Trophoblast cell (in vitro differentiated cells and primary cell): ENCODE measurements at regions not wholly inside any gene's neighbourhood (a gene's known extent, or its start where the extent isn't known, plus 50 kb on each side); places are given as distances from the start of the nearest gene placed in this dataset.

Experiments used
- DNase-seq, 2 donors: peaks; one replicate each; pipeline ENCODE4 v3.0.0-alpha.2; 2016
- H2AFZ ChIP-seq: 2 replicates; pipeline ENCODE4 v1.6.1; 2013; ENCODE audit warnings: low read length, moderate library complexity, mild to moderate bottlenecking; ENCODE audit not compliant: insufficient read depth, poor library complexity
- H2AK5ac ChIP-seq: 2 replicates; pipeline ENCODE4 v1.6.1; 2013; ENCODE audit warnings: mild to moderate bottlenecking, low read length
- H2BK120ac ChIP-seq: 2 replicates; pipeline ENCODE4 v1.6.1; 2013; ENCODE audit warnings: low read length, mild to moderate bottlenecking, moderate library complexity; ENCODE audit not compliant: insufficient read depth, poor library complexity
- H2BK12ac ChIP-seq: 2 replicates; pipeline ENCODE4 v1.6.1; 2013; ENCODE audit warnings: mild to moderate bottlenecking, low read length, moderate library complexity
- H2BK5ac ChIP-seq: 2 replicates; pipeline ENCODE4 v1.6.1; 2013; ENCODE audit warnings: low read length, low read depth, moderate library complexity, mild to moderate bottlenecking; ENCODE audit not compliant: poor library complexity
- H3K14ac ChIP-seq: 2 replicates; pipeline ENCODE4 v1.6.1; 2013; ENCODE audit warnings: mild to moderate bottlenecking, low read length
- H3K18ac ChIP-seq: 2 replicates; pipeline ENCODE4 v1.6.1; 2013; ENCODE audit warnings: mild to moderate bottlenecking, low read length
- H3K23ac ChIP-seq: 2 replicates; pipeline ENCODE4 v1.6.1; 2013; ENCODE audit warnings: low read length
- H3K27ac ChIP-seq: 2 replicates; pipeline ENCODE4 v1.5.1; 2013; ENCODE audit warnings: low read depth, mild to moderate bottlenecking, inconsistent platforms, low read length, moderate library complexity
- H3K27me3 ChIP-seq: 2 replicates; pipeline ENCODE4 v1.6.1; 2013; ENCODE audit warnings: inconsistent platforms, mild to moderate bottlenecking, low read length, moderate library complexity; ENCODE audit not compliant: insufficient read depth
- H3K36me3 ChIP-seq, 2 experiments: 1 replicate in 1 of 2; 2 replicates in 1 of 2; pipeline ENCODE4 v1.6.1; 2013; ENCODE audit warnings: low read length in 2 of 2, mild to moderate bottlenecking in 2 of 2, moderate library complexity in 1 of 2; ENCODE audit not compliant: insufficient read depth in 2 of 2, control insufficient read depth in 1 of 2
- H3K4ac ChIP-seq: 2 replicates; pipeline ENCODE4 v1.6.1; 2013; ENCODE audit warnings: low read depth, mild to moderate bottlenecking, low read length, moderate library complexity
- H3K4me1 ChIP-seq, 2 experiments: 1 replicate in 1 of 2; 2 replicates in 1 of 2; pipeline ENCODE4 v1.6.1; 2013; ENCODE audit warnings: low read length in 2 of 2, mild to moderate bottlenecking in 2 of 2, moderate library complexity in 1 of 2; ENCODE audit not compliant: insufficient read depth in 2 of 2, control insufficient read depth in 1 of 2
- H3K4me2 ChIP-seq: 2 replicates; pipeline ENCODE4 v1.6.1; 2013; ENCODE audit warnings: inconsistent platforms, mild to moderate bottlenecking, low read length, moderate library complexity
- H3K4me3 ChIP-seq: 2 replicates; pipeline ENCODE4 v1.5.1; 2013; ENCODE audit warnings: mild to moderate bottlenecking, low read depth, low read length, inconsistent platforms
- H3K79me1 ChIP-seq: one replicate; pipeline ENCODE4 v1.6.1; 2013; ENCODE audit warnings: low read length
- H3K79me2 ChIP-seq: 2 replicates; pipeline ENCODE4 v1.6.1; 2013; ENCODE audit warnings: low read length, mild to moderate bottlenecking; ENCODE audit not compliant: control insufficient read depth, insufficient read depth, poor library complexity
- H3K9ac ChIP-seq: 2 replicates; pipeline ENCODE4 v1.6.1; 2013; ENCODE audit warnings: mild to moderate bottlenecking, low read length
- H3K9me3 ChIP-seq: 2 replicates; pipeline ENCODE4 v1.6.1; 2013; ENCODE audit warnings: low read depth, mild to moderate bottlenecking, control low read depth, inconsistent platforms, low read length; ENCODE audit not compliant: insufficient read depth
- H4K12ac ChIP-seq: 2 replicates; pipeline ENCODE4 v1.6.1; 2013; ENCODE audit warnings: low read depth, mild to moderate bottlenecking, low read length, moderate library complexity
- H4K8ac ChIP-seq: 2 replicates; pipeline ENCODE4 v1.6.1; 2013; ENCODE audit warnings: low read depth, mild to moderate bottlenecking, low read length, moderate library complexity
- H4K91ac ChIP-seq: one replicate; pipeline ENCODE4 v1.6.1; 2013; ENCODE audit warnings: low read depth, mild to moderate bottlenecking, low read length, moderate library complexity
- WGBS: extraction: QIAGEN DNeasy Blood & Tissue Kit; methylation state at CpG from one replicate; pipeline ENCODE4 v1.1.7; 2013; ENCODE audit warnings: missing lambda C conversion rate; ENCODE audit not compliant: insufficient read length, insufficient coverage; ENCODE audit errors: extremely low coverage; 5-methylcytosine and 5-hydroxymethylcytosine counted together

DNA sequence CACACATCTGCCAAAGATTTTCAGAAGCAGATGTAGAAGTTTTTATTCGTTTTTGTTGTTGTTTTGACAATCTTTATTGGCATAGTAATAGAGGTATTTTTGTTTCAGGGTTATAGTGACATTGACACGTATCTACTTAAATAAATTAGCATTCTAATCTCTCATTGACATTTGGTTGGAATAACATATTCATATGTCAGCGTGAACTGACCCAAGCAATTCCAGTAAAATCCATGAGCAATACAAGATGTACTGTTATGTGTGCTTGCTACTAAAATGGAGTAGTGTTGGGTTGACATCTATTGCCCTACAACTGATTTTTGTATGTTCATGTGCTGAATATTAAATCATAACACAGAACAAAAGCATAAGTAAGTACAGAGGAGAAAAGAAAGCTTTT lies 284.4 kb upstream of the SMC2 start:
- Histone ChIP-seq H3K36me3 (no peaks in the 10 kb centered on the region), H3K27ac (no peak overlapping the region)
- no CpG with 5 or more reads among the region's 3 CpGs for WGBS

DNA sequence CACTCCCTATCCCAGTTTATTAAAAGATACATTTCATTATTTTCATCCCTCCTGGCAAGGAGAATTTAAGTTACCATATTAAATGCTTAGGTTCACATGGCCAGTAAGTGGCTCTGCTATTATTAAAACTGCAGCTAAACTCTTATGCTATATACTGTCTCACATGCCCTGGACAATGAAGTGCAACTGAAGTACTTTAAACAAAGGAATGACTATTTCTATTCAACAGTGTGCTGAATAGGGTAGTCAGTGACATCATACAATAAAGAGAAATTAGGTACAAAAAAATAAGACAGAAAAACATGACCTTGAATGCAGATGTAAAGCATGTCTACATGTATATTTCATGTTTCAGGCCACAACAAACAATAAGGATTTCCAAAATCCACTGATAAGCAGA lies 282.6 kb upstream of the SMC2 start:
- Histone ChIP-seq H2BK12ac (no peak overlapping the region), H3K18ac (no peak overlapping the region), H4K12ac (no peak overlapping the region), H2AK5ac (no peak overlapping the region), H3K79me1 (no peaks in the 10 kb centered on the region), H3K27me3 (no peaks in the 10 kb centered on the region), H3K14ac (no peak overlapping the region), H3K9ac (no peak overlapping the region), H4K91ac (no peak overlapping the region), H2BK5ac (no peak overlapping the region), H2AFZ (no peak overlapping the region), H2BK120ac (no peak overlapping the region), H3K4ac (no peak overlapping the region), H4K8ac (no peak overlapping the region), H3K36me3 (no peaks in the 10 kb centered on the region), H3K4me1 (no peaks in the 10 kb centered on the region), H3K9me3 (no peaks in the 10 kb centered on the region), H3K4me2 (no peak overlapping the region), H3K4me3 (no peak overlapping the region), H3K23ac (no peak overlapping the region), H3K27ac (no peak overlapping the region), H3K79me2 (no peaks in the 10 kb centered on the region)
- DNase-seq: no peak

More for the DNA sequence above, 284.4 kb upstream of the SMC2 start:
- H3K18ac ChIP-seq: no peak overlapping the region
- H3K4me2 ChIP-seq: no peak overlapping the region
- no peak overlapping the region for H3K4me3 ChIP-seq
- no peak overlapping the region for H4K91ac ChIP-seq
- no peak overlapping the region for H2AK5ac ChIP-seq
- no peak overlapping the region for H2BK120ac ChIP-seq
- H2BK5ac ChIP-seq: no peak overlapping the region
- H3K4me1 ChIP-seq: no peaks in the 10 kb centered on the region
- H3K9me3 ChIP-seq: no peaks in the 10 kb centered on the region
- H2BK12ac ChIP-seq: no peak overlapping the region
- no peak overlapping the region for H4K12ac ChIP-seq
- H3K79me2 ChIP-seq: no peaks in the 10 kb centered on the region
- H3K79me1 ChIP-seq: no peaks in the 10 kb centered on the region
- DNase-seq: no peak
- H2AFZ ChIP-seq: no peak overlapping the region
- no peak overlapping the region for H4K8ac ChIP-seq
- no peaks in the 10 kb centered on the region for H3K27me3 ChIP-seq
- no peak overlapping the region for H3K14ac ChIP-seq
- H3K23ac ChIP-seq: no peak overlapping the region
- no peak overlapping the region for H3K9ac ChIP-seq
- H3K4ac ChIP-seq: no peak overlapping the region

DNA sequence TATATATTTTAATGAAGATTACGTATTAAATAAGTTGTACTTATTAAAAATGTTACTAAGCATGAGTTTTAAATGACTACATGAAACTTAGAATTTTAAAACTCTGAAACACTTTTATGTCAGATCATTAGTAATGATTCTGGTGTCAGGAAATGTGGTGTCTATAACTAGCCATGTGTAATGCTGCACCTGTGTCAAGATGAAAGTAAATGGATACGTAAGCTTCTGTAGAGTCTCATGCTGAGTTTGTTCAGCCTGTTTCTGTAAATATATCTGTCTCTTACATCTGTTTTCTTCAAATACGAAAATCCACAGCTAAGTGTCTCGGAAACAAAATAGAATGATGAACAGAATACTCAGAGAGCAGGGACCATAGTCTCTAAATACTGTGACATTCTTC lies 278.0 kb upstream of the SMC2 start:
- H3K36me3 ChIP-seq: no peaks in the 10 kb centered on the region
- H3K18ac ChIP-seq: no peak overlapping the region
- no CpG with 5 or more reads among the region's 4 CpGs for WGBS
- no peak overlapping the region for H2BK5ac ChIP-seq
- no peak overlapping the region for H3K14ac ChIP-seq
- no peak overlapping the region for H3K4ac ChIP-seq
- no peak overlapping the region for H2BK12ac ChIP-seq
- H3K4me1 ChIP-seq: no peaks in the 10 kb centered on the region
- no peak overlapping the region for H4K12ac ChIP-seq
- no peak overlapping the region for H2AK5ac ChIP-seq
- no peak overlapping the region for H2BK120ac ChIP-seq
- DNase-seq: no peak
- no peak overlapping the region for H3K4me2 ChIP-seq
- H3K79me1 ChIP-seq: no peaks in the 10 kb centered on the region
- no peak overlapping the region for H3K23ac ChIP-seq
- H3K9ac ChIP-seq: no peak overlapping the region
- H4K91ac ChIP-seq: no peak overlapping the region
- H4K8ac ChIP-seq: no peak overlapping the region
- H3K4me3 ChIP-seq: no peak overlapping the region
- H3K9me3 ChIP-seq: no peaks in the 10 kb centered on the region
- H3K27me3 ChIP-seq: no peaks in the 10 kb centered on the region
- H3K79me2 ChIP-seq: no peaks in the 10 kb centered on the region
- H3K27ac ChIP-seq: no peak overlapping the region
- no peak overlapping the region for H2AFZ ChIP-seq

- no peak overlapping the region for H3K14ac ChIP-seq
- no CpG with 5 or more reads among the region's 1 CpG for WGBS
- no peak overlapping the region for H3K23ac ChIP-seq
- H3K79me2 ChIP-seq: no peaks in the 10 kb centered on the region
- H4K8ac ChIP-seq: no peak overlapping the region
- H3K9ac ChIP-seq: no peak overlapping the region
- no peak overlapping the region for H2BK12ac ChIP-seq
- H4K91ac ChIP-seq: no peak overlapping the region
- H3K4me3 ChIP-seq: no peak overlapping the region
- no peaks in the 10 kb centered on the region for H3K79me1 ChIP-seq
- no peak overlapping the region for H2BK120ac ChIP-seq
- DNase-seq: no peak
- no peaks in the 10 kb centered on the region for H3K36me3 ChIP-seq
- no peaks in the 10 kb centered on the region for H3K4me1 ChIP-seq
- no peak overlapping the region for H2AK5ac ChIP-seq
- H2AFZ ChIP-seq: no peak overlapping the region
- no peak overlapping the region for H3K4me2 ChIP-seq
- H3K18ac ChIP-seq: no peak overlapping the region
- no peak overlapping the region for H3K27ac ChIP-seq
- no peak overlapping the region for H2BK5ac ChIP-seq
- H3K27me3 ChIP-seq: no peaks in the 10 kb centered on the region
- no peak overlapping the region for H3K4ac ChIP-seq
- H3K9me3 ChIP-seq: no peaks in the 10 kb centered on the region
- no peak overlapping the region for H4K12ac ChIP-seq
Observed at GRCh38 chr9:103819936-103820335, 274.2 kb upstream of the SMC2 start.

GRCh38 chr9:103821115-103821514 lies 273.0 kb upstream of the SMC2 start:
- no peak overlapping the region for H2BK120ac ChIP-seq
- H3K23ac ChIP-seq: no peak overlapping the region
- no peaks in the 10 kb centered on the region for H3K79me1 ChIP-seq
- H3K4me1 ChIP-seq: no peaks in the 10 kb centered on the region
- H3K79me2 ChIP-seq: no peaks in the 10 kb centered on the region
- no peak overlapping the region for H4K8ac ChIP-seq
- no peak overlapping the region for H3K27ac ChIP-seq
- no peak overlapping the region for H3K18ac ChIP-seq
- no peak overlapping the region for H3K4me2 ChIP-seq
- H2BK5ac ChIP-seq: no peak overlapping the region
- no peak overlapping the region for H4K12ac ChIP-seq
- H2AK5ac ChIP-seq: no peak overlapping the region
- H3K4ac ChIP-seq: no peak overlapping the region
- no peaks in the 10 kb centered on the region for H3K36me3 ChIP-seq
- no peak overlapping the region for H4K91ac ChIP-seq
- H2AFZ ChIP-seq: no peak overlapping the region
- no peak for DNase-seq
- H3K27me3 ChIP-seq: no peaks in the 10 kb centered on the region
- no peak overlapping the region for H3K14ac ChIP-seq
- H3K9me3 ChIP-seq: no peaks in the 10 kb centered on the region
- no peak overlapping the region for H3K9ac ChIP-seq
- H3K4me3 ChIP-seq: no peak overlapping the region
- no CpG with 5 or more reads among the region's 1 CpG for WGBS
- H2BK12ac ChIP-seq: no peak overlapping the region
